ENCODE measurements at regions not wholly inside any gene's neighbourhood (a gene's known extent, or its start where the extent isn't known, plus 50 kb on each side); places are given as distances from the start of the nearest gene placed in this dataset.

- DNase-seq (ENCODE audit: low spot score): no peak
- WGBS: 84% methylated on average over 4 of the region's 4 CpGs
- H3K4me1 ChIP-seq (ENCODE audit: control insufficient read depth in 4 of 4, insufficient read depth in 4 of 4, low read length in 3 of 4): no peaks in the 10 kb centered on the region
- no peaks in the 10 kb centered on the region for H3K36me3 ChIP-seq (ENCODE audit: control insufficient read depth in 4 of 4, insufficient read depth in 3 of 4, low read depth in 1 of 4, low read length in 3 of 4)
- no peak overlapping the region for H3K4me3 ChIP-seq (ENCODE audit: low read depth in 1 of 3, low read length in 3 of 3)
- no peaks in the 10 kb centered on the region for H3K9me3 ChIP-seq (ENCODE audit: control insufficient read depth in 4 of 4, low read length in 3 of 4)
- no peaks in the 10 kb centered on the region for H3K27me3 ChIP-seq (ENCODE audit: control insufficient read depth in 4 of 4, insufficient read depth in 4 of 4, low read length in 3 of 4)
- no peak overlapping the region for H3K27ac ChIP-seq (ENCODE audit: low read depth in 1 of 2, low read length in 2 of 2)
- no peak overlapping the region for H3K9ac ChIP-seq (ENCODE audit: low read depth in 1 of 2, low read length in 2 of 2)
- no peak for TF ChIP-seq SP1 (IDR thresholded peaks at IDR 0.05)
- TF ChIP-seq NR2F2 (IDR thresholded peaks at IDR 0.05): no peak
- TF ChIP-seq EGR1 (IDR thresholded peaks at IDR 0.05; ENCODE audit: low read depth in 2 of 2): no peak
- no peak for TF ChIP-seq RXRA (IDR thresholded peaks at IDR 0.05)
- no peak for TF ChIP-seq JUND (IDR thresholded peaks at IDR 0.05)
- no peak for TF ChIP-seq GABPA (IDR thresholded peaks at IDR 0.05 in 1 of 2, conservative IDR thresholded peaks at IDR 0.05 in 1 of 2)
- no peak for TF ChIP-seq HNF4A (conservative IDR thresholded peaks at IDR 0.05)
- TF ChIP-seq, protein P1, sequence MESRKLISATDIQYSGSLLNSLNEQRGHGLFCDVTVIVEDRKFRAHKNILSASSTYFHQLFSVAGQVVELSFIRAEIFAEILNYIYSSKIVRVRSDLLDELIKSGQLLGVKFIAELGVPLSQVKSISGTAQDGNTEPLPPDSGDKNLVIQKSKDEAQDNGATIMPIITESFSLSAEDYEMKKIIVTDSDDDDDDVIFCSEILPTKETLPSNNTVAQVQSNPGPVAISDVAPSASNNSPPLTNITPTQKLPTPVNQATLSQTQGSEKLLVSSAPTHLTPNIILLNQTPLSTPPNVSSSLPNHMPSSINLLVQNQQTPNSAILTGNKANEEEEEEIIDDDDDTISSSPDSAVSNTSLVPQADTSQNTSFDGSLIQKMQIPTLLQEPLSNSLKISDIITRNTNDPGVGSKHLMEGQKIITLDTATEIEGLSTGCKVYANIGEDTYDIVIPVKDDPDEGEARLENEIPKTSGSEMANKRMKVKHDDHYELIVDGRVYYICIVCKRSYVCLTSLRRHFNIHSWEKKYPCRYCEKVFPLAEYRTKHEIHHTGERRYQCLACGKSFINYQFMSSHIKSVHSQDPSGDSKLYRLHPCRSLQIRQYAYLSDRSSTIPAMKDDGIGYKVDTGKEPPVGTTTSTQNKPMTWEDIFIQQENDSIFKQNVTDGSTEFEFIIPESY (IDR thresholded peaks at IDR 0.05): no peak
- TF ChIP-seq FOXA1 (IDR thresholded peaks at IDR 0.05): no peak
- TF ChIP-seq FOXA2 (IDR thresholded peaks at IDR 0.05): no peak
- TF ChIP-seq RAD21 (IDR thresholded peaks at IDR 0.05): no peak
- TF ChIP-seq, protein P2, sequence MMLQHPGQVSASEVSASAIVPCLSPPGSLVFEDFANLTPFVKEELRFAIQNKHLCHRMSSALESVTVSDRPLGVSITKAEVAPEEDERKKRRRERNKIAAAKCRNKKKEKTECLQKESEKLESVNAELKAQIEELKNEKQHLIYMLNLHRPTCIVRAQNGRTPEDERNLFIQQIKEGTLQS (IDR thresholded peaks at IDR 0.05): no peak
- no peak for TF ChIP-seq HNF4G (IDR thresholded peaks at IDR 0.05)
- TF ChIP-seq, protein P3, sequence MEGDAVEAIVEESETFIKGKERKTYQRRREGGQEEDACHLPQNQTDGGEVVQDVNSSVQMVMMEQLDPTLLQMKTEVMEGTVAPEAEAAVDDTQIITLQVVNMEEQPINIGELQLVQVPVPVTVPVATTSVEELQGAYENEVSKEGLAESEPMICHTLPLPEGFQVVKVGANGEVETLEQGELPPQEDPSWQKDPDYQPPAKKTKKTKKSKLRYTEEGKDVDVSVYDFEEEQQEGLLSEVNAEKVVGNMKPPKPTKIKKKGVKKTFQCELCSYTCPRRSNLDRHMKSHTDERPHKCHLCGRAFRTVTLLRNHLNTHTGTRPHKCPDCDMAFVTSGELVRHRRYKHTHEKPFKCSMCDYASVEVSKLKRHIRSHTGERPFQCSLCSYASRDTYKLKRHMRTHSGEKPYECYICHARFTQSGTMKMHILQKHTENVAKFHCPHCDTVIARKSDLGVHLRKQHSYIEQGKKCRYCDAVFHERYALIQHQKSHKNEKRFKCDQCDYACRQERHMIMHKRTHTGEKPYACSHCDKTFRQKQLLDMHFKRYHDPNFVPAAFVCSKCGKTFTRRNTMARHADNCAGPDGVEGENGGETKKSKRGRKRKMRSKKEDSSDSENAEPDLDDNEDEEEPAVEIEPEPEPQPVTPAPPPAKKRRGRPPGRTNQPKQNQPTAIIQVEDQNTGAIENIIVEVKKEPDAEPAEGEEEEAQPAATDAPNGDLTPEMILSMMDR (IDR thresholded peaks at IDR 0.05; ENCODE audit: low read depth, low read length, missing input control): no peak
These were observed 238.8 kb upstream of the WWC1 start for GRCh38 chr5:168052686-168053085.

GRCh38 chr5:168054091-168054490 lies 237.4 kb upstream of the WWC1 start:
- TF ChIP-seq SP1 (IDR thresholded peaks at IDR 0.05) (no peak), NR2F2 (IDR thresholded peaks at IDR 0.05) (no peak), HNF4A (conservative IDR thresholded peaks at IDR 0.05) (no peak), JUND (IDR thresholded peaks at IDR 0.05) (no peak), GABPA (IDR thresholded peaks at IDR 0.05 in 1 of 2, conservative IDR thresholded peaks at IDR 0.05 in 1 of 2) (no peak), YY1 (IDR thresholded peaks at IDR 0.05) (no peak), EGR1 (IDR thresholded peaks at IDR 0.05; ENCODE audit: low read depth in 2 of 2) (no peak)
- Histone ChIP-seq H3K4me1 (ENCODE audit: control insufficient read depth in 4 of 4, insufficient read depth in 4 of 4, low read length in 3 of 4) (no peaks in the 10 kb centered on the region), H3K9me3 (ENCODE audit: control insufficient read depth in 4 of 4, low read length in 3 of 4) (no peaks in the 10 kb centered on the region), H3K9ac (ENCODE audit: low read depth in 1 of 2, low read length in 2 of 2) (no peak overlapping the region), H3K4me3 (ENCODE audit: low read depth in 1 of 3, low read length in 3 of 3) (no peak overlapping the region), H3K36me3 (ENCODE audit: control insufficient read depth in 4 of 4, insufficient read depth in 3 of 4, low read depth in 1 of 4, low read length in 3 of 4) (no peaks in the 10 kb centered on the region), H3K27ac (ENCODE audit: low read depth in 1 of 2, low read length in 2 of 2) (no peak overlapping the region), H3K27me3 (ENCODE audit: control insufficient read depth in 4 of 4, insufficient read depth in 4 of 4, low read length in 3 of 4) (no peaks in the 10 kb centered on the region)
- DNase-seq (ENCODE audit: low spot score): no peak
- WGBS: 58% methylated on average over 2 of the region's 2 CpGs

DNA sequence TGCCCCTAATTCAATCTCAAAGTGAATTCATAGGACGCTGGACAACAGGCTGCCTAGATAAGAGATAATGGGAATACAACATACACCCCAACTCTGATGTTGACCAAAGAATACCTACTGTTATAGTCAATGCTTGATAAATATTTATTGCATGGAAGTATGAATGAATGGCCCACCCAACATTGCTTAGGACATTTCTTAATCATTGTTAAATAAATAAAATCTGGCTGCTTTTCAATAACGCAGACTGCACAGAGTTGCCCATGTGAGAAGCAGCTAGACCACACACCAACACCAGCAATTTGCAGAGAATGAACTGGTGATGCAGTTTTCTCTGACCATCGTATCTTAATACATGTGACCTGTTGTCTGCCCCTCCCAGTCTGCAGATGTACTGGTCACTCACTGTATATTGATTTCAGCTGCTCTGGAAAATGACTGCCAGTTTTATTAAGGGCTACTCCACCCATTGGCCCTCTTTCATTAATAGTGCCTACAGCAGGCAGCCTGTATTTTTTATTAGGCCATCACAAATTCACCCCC lies 236.2 kb upstream of the WWC1 start:
- H3K27ac ChIP-seq (ENCODE audit: low read depth in 1 of 2, low read length in 2 of 2): no peak overlapping the region
- no peaks in the 10 kb centered on the region for H3K4me1 ChIP-seq (ENCODE audit: control insufficient read depth in 4 of 4, insufficient read depth in 4 of 4, low read length in 3 of 4)
- TF ChIP-seq FOXA1 (IDR thresholded peaks at IDR 0.05) (no peak), TAF1 (conservative IDR thresholded peaks at IDR 0.05) (no peak), EGR1 (IDR thresholded peaks at IDR 0.05; ENCODE audit: low read depth in 2 of 2) (no peak), RXRA (IDR thresholded peaks at IDR 0.05) (no peak), YY1 (IDR thresholded peaks at IDR 0.05) (no peak), GABPA (IDR thresholded peaks at IDR 0.05 in 1 of 2, conservative IDR thresholded peaks at IDR 0.05 in 1 of 2) (no peak), NR2F2 (IDR thresholded peaks at IDR 0.05) (no peak)
- TF ChIP-seq, protein P2 (IDR thresholded peaks at IDR 0.05): no peak
- TF ChIP-seq, protein P3 (IDR thresholded peaks at IDR 0.05; ENCODE audit: low read depth, low read length, missing input control): no peak
- TF ChIP-seq, protein P4, sequence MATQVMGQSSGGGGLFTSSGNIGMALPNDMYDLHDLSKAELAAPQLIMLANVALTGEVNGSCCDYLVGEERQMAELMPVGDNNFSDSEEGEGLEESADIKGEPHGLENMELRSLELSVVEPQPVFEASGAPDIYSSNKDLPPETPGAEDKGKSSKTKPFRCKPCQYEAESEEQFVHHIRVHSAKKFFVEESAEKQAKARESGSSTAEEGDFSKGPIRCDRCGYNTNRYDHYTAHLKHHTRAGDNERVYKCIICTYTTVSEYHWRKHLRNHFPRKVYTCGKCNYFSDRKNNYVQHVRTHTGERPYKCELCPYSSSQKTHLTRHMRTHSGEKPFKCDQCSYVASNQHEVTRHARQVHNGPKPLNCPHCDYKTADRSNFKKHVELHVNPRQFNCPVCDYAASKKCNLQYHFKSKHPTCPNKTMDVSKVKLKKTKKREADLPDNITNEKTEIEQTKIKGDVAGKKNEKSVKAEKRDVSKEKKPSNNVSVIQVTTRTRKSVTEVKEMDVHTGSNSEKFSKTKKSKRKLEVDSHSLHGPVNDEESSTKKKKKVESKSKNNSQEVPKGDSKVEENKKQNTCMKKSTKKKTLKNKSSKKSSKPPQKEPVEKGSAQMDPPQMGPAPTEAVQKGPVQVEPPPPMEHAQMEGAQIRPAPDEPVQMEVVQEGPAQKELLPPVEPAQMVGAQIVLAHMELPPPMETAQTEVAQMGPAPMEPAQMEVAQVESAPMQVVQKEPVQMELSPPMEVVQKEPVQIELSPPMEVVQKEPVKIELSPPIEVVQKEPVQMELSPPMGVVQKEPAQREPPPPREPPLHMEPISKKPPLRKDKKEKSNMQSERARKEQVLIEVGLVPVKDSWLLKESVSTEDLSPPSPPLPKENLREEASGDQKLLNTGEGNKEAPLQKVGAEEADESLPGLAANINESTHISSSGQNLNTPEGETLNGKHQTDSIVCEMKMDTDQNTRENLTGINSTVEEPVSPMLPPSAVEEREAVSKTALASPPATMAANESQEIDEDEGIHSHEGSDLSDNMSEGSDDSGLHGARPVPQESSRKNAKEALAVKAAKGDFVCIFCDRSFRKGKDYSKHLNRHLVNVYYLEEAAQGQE (IDR thresholded peaks at IDR 0.05): no peak

More for the DNA sequence above, 236.2 kb upstream of the WWC1 start:
- WGBS: 82% methylated on average over 3 of the region's 3 CpGs
- no peaks in the 10 kb centered on the region for H3K9me3 ChIP-seq (ENCODE audit: control insufficient read depth in 4 of 4, low read length in 3 of 4)
- no peak overlapping the region for H3K9ac ChIP-seq (ENCODE audit: low read depth in 1 of 2, low read length in 2 of 2)
- no peaks in the 10 kb centered on the region for H3K27me3 ChIP-seq (ENCODE audit: control insufficient read depth in 4 of 4, insufficient read depth in 4 of 4, low read length in 3 of 4)
- H3K36me3 ChIP-seq (ENCODE audit: control insufficient read depth in 4 of 4, insufficient read depth in 3 of 4, low read depth in 1 of 4, low read length in 3 of 4): no peaks in the 10 kb centered on the region
- H3K4me3 ChIP-seq (ENCODE audit: low read depth in 1 of 3, low read length in 3 of 3): no peak overlapping the region
- no peak for DNase-seq (ENCODE audit: low spot score)

Data from liver (tissue), 8 donors.